ENCODE measurements at regions not wholly inside any gene's neighbourhood (a gene's known extent, or its start where the extent isn't known, plus 50 kb on each side); places are given as distances from the start of the nearest gene placed in this dataset.

DNA sequence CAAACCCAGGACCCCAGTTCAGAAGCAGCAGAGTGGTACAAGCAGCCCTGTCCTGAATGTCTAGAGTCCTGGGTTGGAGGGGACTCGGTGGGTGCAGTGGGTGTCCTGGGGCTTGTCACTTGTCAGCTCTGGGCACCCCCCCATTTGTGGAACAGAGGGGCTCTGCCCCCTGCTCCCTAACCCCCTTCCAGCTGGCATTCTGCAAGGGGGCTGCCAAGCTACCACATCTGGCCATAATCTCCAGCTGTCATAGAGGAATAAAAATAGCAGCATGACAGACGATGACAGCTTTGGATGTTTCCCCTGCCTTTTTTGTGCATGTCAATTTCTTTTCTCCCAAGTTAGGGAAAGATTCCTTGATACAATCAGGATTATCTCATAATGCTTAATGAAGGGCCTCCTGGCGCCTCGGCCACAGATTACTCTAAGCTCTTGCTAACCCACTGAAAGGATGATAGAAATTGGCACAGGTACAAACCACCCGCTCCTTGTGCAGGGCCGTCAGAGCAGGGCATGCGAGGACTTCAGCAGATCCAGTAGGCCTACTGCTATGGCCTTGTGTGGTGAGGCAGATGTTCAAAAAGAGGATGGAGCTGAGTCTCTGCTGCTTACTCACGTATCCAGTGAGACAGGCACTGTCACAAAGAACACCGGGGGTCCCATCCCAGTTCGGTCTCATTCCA, 83.0 kb downstream of the ISX start:
- H3K9me3 ChIP-seq (ENCODE audit: control insufficient read depth, insufficient read depth, low read length): no peaks in the 10 kb centered on the region
- H3K27me3 Mint-ChIP-seq (ENCODE audit: low read depth in 2 of 2): peaks cover 10 to 14% of the 10 kb centered on the region in 2 donors
- H3K27ac Mint-ChIP-seq: no peak overlapping the region
- ATAC-seq (no peak), DNase-seq (no peak)
- H3K4me3 Mint-ChIP-seq: no peak overlapping the region
- H3K4me1 ChIP-seq (ENCODE audit: control insufficient read depth, insufficient read depth, low read length): no peaks in the 10 kb centered on the region
- no peaks in the 10 kb centered on the region for H3K9me3 Mint-ChIP-seq
- H3K4me1 Mint-ChIP-seq: peaks cover 4 to 8% of the 10 kb centered on the region in 2 donors
- TF ChIP-seq, protein P1, sequence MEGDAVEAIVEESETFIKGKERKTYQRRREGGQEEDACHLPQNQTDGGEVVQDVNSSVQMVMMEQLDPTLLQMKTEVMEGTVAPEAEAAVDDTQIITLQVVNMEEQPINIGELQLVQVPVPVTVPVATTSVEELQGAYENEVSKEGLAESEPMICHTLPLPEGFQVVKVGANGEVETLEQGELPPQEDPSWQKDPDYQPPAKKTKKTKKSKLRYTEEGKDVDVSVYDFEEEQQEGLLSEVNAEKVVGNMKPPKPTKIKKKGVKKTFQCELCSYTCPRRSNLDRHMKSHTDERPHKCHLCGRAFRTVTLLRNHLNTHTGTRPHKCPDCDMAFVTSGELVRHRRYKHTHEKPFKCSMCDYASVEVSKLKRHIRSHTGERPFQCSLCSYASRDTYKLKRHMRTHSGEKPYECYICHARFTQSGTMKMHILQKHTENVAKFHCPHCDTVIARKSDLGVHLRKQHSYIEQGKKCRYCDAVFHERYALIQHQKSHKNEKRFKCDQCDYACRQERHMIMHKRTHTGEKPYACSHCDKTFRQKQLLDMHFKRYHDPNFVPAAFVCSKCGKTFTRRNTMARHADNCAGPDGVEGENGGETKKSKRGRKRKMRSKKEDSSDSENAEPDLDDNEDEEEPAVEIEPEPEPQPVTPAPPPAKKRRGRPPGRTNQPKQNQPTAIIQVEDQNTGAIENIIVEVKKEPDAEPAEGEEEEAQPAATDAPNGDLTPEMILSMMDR (IDR thresholded peaks at IDR 0.05): no peak
- intact Hi-C loops (cut with micrococcal nuclease): no loop called here
- H3K4me3 ChIP-seq (ENCODE audit: low read length): no peak overlapping the region
- H3K36me3 Mint-ChIP-seq: no peaks in the 10 kb centered on the region
- H3K36me3 ChIP-seq (ENCODE audit: control insufficient read depth, insufficient read depth, low read length): no peaks in the 10 kb centered on the region
- H3K27ac ChIP-seq (ENCODE audit: low read length): no peak overlapping the region
- 80% methylated on average over 10 of the region's 10 CpGs for WGBS (ENCODE audit: insufficient coverage)
- no peaks in the 10 kb centered on the region for H3K27me3 ChIP-seq (ENCODE audit: control insufficient read depth, insufficient read depth, low read length)

DNA sequence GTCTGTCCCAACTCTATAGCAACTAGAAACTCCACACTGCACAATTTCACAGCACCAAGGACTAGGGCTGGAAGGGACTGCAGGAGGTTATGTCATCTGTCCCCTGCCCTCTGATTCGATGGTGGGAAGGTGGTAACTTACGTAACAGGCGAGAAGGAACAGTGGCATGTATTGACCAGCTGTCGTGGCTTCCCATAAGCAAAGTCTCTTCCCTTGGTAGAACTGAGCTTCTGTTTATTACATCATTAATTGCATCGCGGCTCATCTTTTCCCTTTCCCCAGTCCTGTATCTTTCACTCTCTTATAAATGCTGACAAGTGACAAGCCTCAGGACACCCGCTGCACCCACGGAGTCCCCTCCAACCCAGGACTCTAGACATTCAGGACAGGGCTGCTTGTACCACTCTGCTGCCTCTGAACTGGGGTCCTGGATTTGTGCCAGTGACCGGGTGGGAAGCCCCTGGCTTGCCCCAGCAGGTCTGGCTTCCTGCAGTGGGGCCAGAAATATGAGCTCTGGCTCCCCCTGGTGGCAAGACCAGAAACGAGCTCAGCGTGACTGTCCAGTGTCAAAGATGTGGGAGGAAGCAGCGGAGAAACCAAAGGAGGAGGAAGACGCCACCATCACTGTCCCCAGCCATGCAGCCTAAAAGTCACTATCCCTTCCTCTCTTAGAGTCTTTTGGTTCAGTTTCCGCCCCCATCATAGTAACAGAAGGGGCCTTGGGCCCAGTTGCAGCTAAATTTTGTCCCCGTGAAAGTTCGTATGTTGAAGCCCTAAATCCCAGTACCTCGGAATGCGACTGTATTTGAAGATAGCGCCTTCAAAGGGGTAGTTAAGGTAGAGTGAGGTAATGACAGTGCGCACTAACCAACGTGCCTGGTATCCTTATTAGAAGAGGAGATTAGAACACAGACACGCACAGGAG, 84.5 kb downstream of the ISX start:
- Mint-ChIP-seq H3K4me1 (peaks cover 4 to 8% of the 10 kb centered on the region in 2 donors), H3K4me3 (no peak overlapping the region), H3K36me3 (no peaks in the 10 kb centered on the region), H3K9me3 (no peaks in the 10 kb centered on the region), H3K27ac (no peak overlapping the region), H3K27me3 (ENCODE audit: low read depth in 2 of 2) (peaks cover 17 to 18% of the 10 kb centered on the region in 2 donors)
- DNase-seq (peak; percentile 41 to 67), ATAC-seq (peak; percentile 36 to 68 (median 51))
- WGBS (ENCODE audit: insufficient coverage): 60% methylated on average over 21 of the region's 22 CpGs
- H3K36me3 ChIP-seq (ENCODE audit: control insufficient read depth, insufficient read depth, low read length): no peaks in the 10 kb centered on the region
- intact Hi-C loops (cut with micrococcal nuclease): loop anchor here (10.0 kb wide), 1 partner anchor 1846 kb away; no protein-coding TSS in a partner anchor
- no peaks in the 10 kb centered on the region for H3K4me1 ChIP-seq (ENCODE audit: control insufficient read depth, insufficient read depth, low read length)
- H3K27ac ChIP-seq (ENCODE audit: low read length): no peak overlapping the region
- no peaks in the 10 kb centered on the region for H3K27me3 ChIP-seq (ENCODE audit: control insufficient read depth, insufficient read depth, low read length)
- H3K9me3 ChIP-seq (ENCODE audit: control insufficient read depth, insufficient read depth, low read length): no peaks in the 10 kb centered on the region
- TF ChIP-seq, protein P1 (IDR thresholded peaks at IDR 0.05): peak; percentile 64
- H3K4me3 ChIP-seq (ENCODE audit: low read length): no peak overlapping the region

DNA sequence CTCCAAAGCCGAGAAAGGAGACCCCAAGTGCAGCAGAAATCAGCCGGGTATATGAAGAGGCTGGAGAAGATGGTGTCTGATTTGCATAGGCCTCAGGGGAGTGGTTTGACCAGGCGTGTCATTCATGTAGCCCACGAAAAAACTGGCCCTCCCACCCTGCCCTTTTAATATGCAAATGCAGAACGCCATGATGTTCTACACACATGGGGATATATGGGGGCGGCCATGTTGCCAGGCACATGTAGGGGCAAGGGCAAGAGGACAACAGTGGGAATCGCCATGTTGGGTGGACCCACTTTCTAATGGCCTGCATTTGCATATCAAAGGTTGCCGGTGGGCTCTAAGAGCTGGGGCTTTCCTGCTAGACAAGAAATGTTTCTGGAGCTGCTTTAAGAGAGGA, 86.4 kb downstream of the ISX start:
- DNase-seq (no peak), ATAC-seq (no peak)
- Mint-ChIP-seq H3K4me1 (peaks cover 4 to 8% of the 10 kb centered on the region in 2 donors), H3K27me3 (ENCODE audit: low read depth in 2 of 2) (peaks cover 21 to 34% of the 10 kb centered on the region in 2 donors), H3K36me3 (no peaks in the 10 kb centered on the region), H3K27ac (no peak overlapping the region), H3K4me3 (no peak overlapping the region), H3K9me3 (no peaks in the 10 kb centered on the region)
- H3K4me3 ChIP-seq (ENCODE audit: low read length): no peak overlapping the region
- H3K36me3 ChIP-seq (ENCODE audit: control insufficient read depth, insufficient read depth, low read length): no peaks in the 10 kb centered on the region
- no peak overlapping the region for H3K27ac ChIP-seq (ENCODE audit: low read length)
- TF ChIP-seq, protein P1 (IDR thresholded peaks at IDR 0.05): no peak
- no peaks in the 10 kb centered on the region for H3K4me1 ChIP-seq (ENCODE audit: control insufficient read depth, insufficient read depth, low read length)
- H3K27me3 ChIP-seq (ENCODE audit: control insufficient read depth, insufficient read depth, low read length): no peaks in the 10 kb centered on the region
- no peaks in the 10 kb centered on the region for H3K9me3 ChIP-seq (ENCODE audit: control insufficient read depth, insufficient read depth, low read length)
- intact Hi-C loops (cut with micrococcal nuclease): loop anchor here (10.0 kb wide), 1 partner anchor 1848 kb away; no protein-coding TSS in a partner anchor
- 65% methylated on average over 8 of the region's 8 CpGs for WGBS (ENCODE audit: insufficient coverage)

Measured in natural killer cell (primary cell).